ENCODE measurements at regions not wholly inside any gene's neighbourhood (a gene's known extent, or its start where the extent isn't known, plus 50 kb on each side); places are given as distances from the start of the nearest gene placed in this dataset.

- TF ChIP-seq CTCF (conservative IDR thresholded peaks at IDR 0.05; ENCODE audit: low read depth, low read length) (no peak), EZH2 (IDR thresholded peaks at IDR 0.05; ENCODE audit: borderline replicate concordance, low read depth, low read length, poor library complexity, severe bottlenecking) (no peak)
Observed at GRCh38 chr3:177445549-177445948, 248.3 kb upstream of the TBL1XR1 start.

All from A673 (cell line).